NCI-H446 treated with DMSO at 0.1 percent for 48 hours (cell line): ENCODE measurements at regions not wholly inside any gene's neighbourhood (a gene's known extent, or its start where the extent isn't known, plus 50 kb on each side); places are given as distances from the start of the nearest gene placed in this dataset.

ENCODE experiments used
- DNase-seq: peaks from one replicate; lab custom pipeline; 2025; lab: John Stamatoyannopoulos, UW

GRCh38 chr9:120001536-120001935 lies 578.4 kb downstream of the CDK5RAP2 start:
- DNase-seq = no peak

GRCh38 chr9:119998614-119999013 lies 581.4 kb downstream of the CDK5RAP2 start:
- no peak for DNase-seq

GRCh38 chr9:119991797-119992196 lies 588.2 kb downstream of the CDK5RAP2 start:
- DNase-seq = no peak

DNA sequence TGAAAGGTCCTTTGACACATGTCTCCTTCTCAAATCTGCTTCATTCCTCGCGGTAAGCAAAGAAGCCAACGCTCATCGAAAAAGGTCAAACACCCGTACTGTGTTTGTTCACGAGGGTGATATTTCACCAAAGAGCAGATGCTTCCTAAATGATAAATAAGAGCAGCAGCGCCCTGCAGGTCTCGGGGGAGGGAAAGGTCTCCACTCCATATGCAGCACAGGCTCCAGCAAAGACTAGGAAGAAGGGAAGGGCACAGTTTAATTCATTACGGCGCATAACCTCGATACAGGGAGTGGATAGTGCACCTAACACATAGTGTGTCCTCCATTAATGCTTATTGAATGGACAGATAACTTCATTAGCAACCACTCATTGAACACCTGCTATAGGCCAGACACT lies 593.3 kb downstream of the CDK5RAP2 start:
- no peak for DNase-seq

DNA sequence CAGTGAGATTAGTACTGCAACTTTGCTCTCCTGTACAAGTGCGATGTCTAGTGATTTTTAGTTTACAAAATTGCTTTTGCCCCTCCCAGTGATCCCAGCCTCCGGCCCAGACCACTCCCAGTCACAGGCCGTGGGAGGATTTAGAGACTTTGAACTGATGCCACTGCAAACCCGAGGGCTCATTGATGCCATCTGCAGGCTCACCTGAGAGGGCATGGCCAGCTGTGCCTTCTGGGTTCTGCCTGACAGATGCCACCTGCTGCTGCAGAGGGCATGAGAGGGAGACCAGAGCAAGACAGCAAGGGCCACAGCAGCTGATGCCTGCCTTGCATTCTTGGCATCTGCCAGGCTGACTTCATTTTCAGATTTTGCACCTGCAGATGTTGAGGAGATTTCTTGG lies 593.8 kb downstream of the CDK5RAP2 start:
- no peak for DNase-seq

DNA sequence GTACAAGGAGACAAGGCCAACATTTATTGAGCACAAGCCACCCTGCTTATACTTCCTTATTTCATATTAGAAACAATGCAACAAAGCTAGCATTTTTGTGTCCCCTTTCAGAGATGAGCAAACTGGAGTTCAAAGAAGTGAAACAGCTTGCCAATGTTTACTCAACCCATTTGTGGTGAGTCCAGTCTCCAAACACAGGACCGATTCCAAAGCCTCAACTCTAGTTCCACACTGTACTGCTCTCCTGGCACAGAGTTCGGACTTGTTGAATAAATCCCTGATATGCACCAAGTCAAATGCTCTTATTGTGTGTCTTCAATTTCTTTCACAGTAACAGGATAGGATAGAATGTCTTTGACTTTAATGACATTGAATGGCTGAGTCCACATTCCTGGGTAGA lies 604.8 kb upstream of the BRINP1 start:
- peak; percentile 37 for DNase-seq

GRCh38 chr9:119968836-119969707 lies 599.8 kb upstream of the BRINP1 start:
- peak; percentile 42 for DNase-seq

GRCh38 chr9:119967867-119968535 lies 598.8 kb upstream of the BRINP1 start:
- DNase-seq = no peak

GRCh38 chr9:119963798-119964372 lies 594.6 kb upstream of the BRINP1 start:
- DNase-seq = peak; percentile 19

DNA sequence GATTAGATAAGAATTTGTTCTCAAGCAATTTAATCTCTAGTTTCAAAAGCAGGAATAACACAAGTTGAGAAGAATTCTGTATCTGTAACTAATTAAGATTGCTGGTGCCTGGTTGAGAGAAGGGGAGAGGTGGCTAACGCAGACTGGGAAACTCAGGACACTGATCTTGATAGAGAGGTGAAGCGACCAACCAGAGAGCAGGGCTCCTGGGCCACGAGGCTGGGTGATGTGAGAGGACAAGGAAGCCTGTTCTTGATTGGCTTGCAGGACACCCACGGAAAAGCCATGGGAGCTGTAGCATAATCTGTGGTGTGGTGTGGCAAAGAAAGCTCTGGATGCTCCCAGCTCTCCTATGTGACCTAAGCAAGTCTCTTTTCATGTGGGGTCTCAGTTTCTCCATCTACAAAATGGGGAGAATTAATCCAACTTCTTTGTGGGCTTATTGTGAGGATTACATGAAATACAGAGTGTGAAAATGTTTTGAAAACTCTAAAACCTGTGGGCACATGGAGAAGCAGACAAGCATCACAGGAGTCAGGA lies 594.1 kb upstream of the BRINP1 start:
- DNase-seq = no peak

- DNase-seq = no peak
Observed at GRCh38 chr9:119961774-119962424, 592.7 kb upstream of the BRINP1 start.

- peak; percentile 28 for DNase-seq
Observed at GRCh38 chr9:119959846-119960545, 590.8 kb upstream of the BRINP1 start.

DNA sequence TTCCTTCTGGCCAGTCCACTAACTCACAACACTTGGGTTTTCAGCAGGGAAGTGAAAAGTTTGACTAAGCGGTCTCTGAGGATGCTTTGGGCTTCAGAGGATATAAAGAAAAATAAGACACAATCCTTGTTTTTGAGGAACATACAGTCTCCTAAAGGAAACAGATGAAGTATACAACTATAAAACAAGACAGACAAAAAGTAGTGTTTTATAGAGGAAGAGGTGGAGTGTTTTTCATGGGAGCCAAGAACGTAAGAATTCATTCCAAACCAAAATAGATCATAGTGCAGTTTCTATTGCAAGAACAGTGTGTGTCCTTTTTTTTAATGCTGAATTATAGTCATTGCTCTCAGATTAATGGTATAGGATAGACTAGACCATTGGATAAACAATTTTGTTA lies 586.9 kb upstream of the BRINP1 start:
- DNase-seq = no peak

- no peak for DNase-seq
Observed at GRCh38 chr9:119955276-119955675, 586.0 kb upstream of the BRINP1 start.

GRCh38 chr9:119951591-119951990 lies 582.4 kb upstream of the BRINP1 start:
- DNase-seq = no peak

DNA sequence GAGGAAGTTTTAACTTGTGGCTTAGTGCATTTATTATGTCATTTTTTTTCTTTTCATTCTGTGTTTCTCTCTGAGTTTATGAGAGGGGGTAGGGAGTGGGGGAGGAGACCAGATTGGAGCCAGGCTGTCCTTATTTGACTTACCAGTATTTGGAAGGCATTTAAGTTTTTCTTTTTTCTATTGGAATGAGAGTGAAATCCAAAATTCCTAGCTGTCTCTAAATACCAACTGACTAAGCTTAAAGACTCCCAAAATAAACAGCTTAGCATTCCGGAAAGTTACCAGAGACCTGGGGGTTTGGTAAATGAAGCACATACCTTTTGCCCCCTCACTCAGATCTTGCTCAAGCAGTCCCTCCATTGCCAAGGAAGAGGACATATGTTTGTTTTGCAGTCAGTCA lies 581.9 kb upstream of the BRINP1 start:
- DNase-seq = no peak

DNA sequence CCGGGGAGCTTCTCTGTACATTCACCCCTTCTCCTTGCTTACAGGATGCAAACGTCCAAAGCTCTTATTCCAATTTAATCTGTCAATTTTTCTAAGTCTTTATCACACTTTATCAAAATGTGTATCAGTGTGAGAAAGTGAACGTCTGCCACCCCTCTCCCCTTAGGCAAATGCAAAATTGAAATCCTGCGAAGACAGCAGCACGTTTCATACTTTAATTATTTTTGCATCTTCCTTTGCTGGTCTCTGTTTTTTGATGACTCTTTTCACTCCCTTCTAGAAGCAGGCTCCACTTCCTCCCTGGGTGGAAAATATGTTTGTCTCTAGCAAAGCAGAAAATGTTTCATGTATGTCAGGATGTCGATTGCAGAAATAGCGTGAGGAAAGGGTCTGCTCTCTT lies 576.5 kb upstream of the BRINP1 start:
- DNase-seq = no peak

- no peak for DNase-seq
Observed at GRCh38 chr9:119941091-119941490, 571.9 kb upstream of the BRINP1 start.

DNA sequence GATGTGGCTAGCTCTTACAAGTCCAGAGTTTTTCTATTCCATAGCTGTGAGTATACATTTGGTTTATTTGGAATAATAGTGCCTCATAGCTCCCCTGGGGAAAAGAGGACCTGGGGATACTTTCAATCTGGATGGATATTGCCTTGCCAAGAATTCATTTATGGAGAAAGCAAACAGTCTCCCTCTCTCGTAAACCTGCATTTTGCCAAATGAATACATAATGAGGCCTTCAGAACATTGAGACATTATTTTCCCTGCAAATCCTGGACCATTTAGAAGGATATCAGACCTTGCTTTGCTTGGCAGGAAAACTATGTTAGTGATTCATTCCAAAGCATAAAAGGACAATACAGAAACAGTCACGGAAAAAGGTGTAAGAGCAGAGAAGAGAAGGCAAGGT lies 569.6 kb upstream of the BRINP1 start:
- DNase-seq = peak; percentile 84

DNA sequence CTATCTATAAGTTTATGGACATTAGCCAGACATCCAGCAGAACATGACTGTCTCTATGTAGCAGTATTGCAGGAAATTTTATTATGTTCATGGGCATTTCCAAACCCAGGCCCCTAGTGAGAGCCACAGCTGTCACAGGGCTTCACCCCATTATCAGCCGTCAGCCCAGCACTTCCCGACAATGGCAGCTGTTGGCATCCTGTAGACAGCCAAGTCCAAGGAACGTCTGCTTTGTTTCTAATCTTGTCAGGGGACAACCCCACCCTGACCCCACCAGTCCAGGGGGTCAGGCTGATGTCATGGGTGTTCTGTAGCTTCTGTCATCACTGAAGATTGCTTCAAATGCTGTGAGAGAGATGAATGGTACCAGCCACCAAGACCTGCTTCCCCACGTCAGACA lies 565.3 kb upstream of the BRINP1 start:
- no peak for DNase-seq

DNA sequence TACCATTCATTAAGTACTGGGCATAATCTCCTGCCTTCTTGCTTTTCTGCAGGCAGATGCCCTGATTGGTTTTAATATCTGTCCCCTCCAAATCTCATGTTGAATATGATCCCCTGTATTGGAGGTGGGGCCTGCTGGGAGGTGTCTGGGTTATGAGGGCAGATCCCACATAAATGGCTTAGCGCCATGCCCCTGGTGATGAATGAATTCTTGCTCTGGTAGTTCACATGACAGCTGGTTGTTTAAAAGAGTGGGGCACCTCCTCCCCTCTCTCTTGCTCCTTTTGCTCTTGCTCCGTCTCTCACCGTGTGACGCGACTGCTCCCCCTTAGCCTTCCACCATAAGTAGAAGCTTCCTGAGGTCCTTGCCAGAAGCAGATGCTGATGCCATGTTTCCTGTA lies 564.0 kb upstream of the BRINP1 start:
- no peak for DNase-seq

- no peak for DNase-seq
Observed at GRCh38 chr9:119924736-119925135, 555.5 kb upstream of the BRINP1 start.
